Ishikawa (cell line): ENCODE measurements at regions not wholly inside any gene's neighbourhood (a gene's known extent, or its start where the extent isn't known, plus 50 kb on each side); places are given as distances from the start of the nearest gene placed in this dataset.

Source experiments
- CEBPB ChIP-seq: IDR thresholded peaks from 2 replicates; pipeline ENCODE4 v1.6.1; 2012
- EGR1 ChIP-seq: IDR thresholded peaks from 2 replicates; pipeline ENCODE4 v1.6.1; 2012
- EP300 ChIP-seq: IDR thresholded peaks from 2 replicates; pipeline ENCODE4 v1.6.1; 2012; ENCODE audit warnings: borderline replicate concordance
- FOXM1 ChIP-seq: IDR thresholded peaks from 2 replicates; pipeline ENCODE4 v1.6.1; 2012; ENCODE audit warnings: low read depth, borderline replicate concordance
- MAX ChIP-seq: IDR thresholded peaks from 2 replicates; pipeline ENCODE4 v1.6.1; 2012
- NFIC ChIP-seq: IDR thresholded peaks from 2 replicates; pipeline ENCODE4 v1.6.1; 2012
- RAD21 ChIP-seq: IDR thresholded peaks from 2 replicates; pipeline ENCODE4 v1.6.1; 2012; ENCODE audit warnings: low read depth
- REST ChIP-seq: IDR thresholded peaks from 2 replicates; pipeline ENCODE4 v1.6.1; 2012; ENCODE audit warnings: low read depth, mild to moderate bottlenecking
- TAF1 ChIP-seq: IDR thresholded peaks from 2 replicates; pipeline ENCODE4 v1.6.1; 2012; ENCODE audit warnings: low read depth, mild to moderate bottlenecking
- TCF12 ChIP-seq: IDR thresholded peaks from 2 replicates; pipeline ENCODE4 v1.6.1; 2012; ENCODE audit warnings: low read depth
- TEAD4 ChIP-seq: IDR thresholded peaks from 2 replicates; pipeline ENCODE4 v1.6.1; 2012
- YY1 ChIP-seq: IDR thresholded peaks from 2 replicates; pipeline ENCODE4 v1.6.1; 2012; ENCODE audit warnings: low read depth
- ZBTB7A ChIP-seq: IDR thresholded peaks from 2 replicates; pipeline ENCODE4 v1.6.1; 2012; ENCODE audit warnings: low read depth
- TF ChIP-seq, protein P1 (sequence below): IDR thresholded peaks from 2 replicates; pipeline ENCODE4 v1.6.1; 2012

- no peak for TF ChIP-seq ZBTB7A
- no peak for TF ChIP-seq EP300
- TF ChIP-seq CEBPB = no peak
- no peak for TF ChIP-seq YY1
- TF ChIP-seq EGR1 = no peak
- no peak for TF ChIP-seq REST
- TF ChIP-seq TCF12 = no peak
- TF ChIP-seq, protein P1, sequence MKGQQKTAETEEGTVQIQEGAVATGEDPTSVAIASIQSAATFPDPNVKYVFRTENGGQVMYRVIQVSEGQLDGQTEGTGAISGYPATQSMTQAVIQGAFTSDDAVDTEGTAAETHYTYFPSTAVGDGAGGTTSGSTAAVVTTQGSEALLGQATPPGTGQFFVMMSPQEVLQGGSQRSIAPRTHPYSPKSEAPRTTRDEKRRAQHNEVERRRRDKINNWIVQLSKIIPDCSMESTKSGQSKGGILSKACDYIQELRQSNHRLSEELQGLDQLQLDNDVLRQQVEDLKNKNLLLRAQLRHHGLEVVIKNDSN = no peak
- no peak for TF ChIP-seq RAD21
- no peak for TF ChIP-seq FOXM1
- TF ChIP-seq TEAD4 = no peak
- no peak for TF ChIP-seq NFIC
- TF ChIP-seq TAF1 = no peak
- no peak for TF ChIP-seq MAX
Measured at GRCh38 chr4:177770776-177771175, 328.5 kb upstream of the AGA start.
